IPS-20b (cell line): ENCODE measurements at regions not wholly inside any gene's neighbourhood (a gene's known extent, or its start where the extent isn't known, plus 50 kb on each side); places are given as distances from the start of the nearest gene placed in this dataset.

Experiments
- H3K27ac ChIP-seq: one replicate; pipeline ENCODE4 v1.5.1; 2013; ENCODE audit warnings: low read length
- H3K27me3 ChIP-seq: 2 replicates; pipeline ENCODE4 v1.6.1; 2013; ENCODE audit warnings: mild to moderate bottlenecking, low read length, inconsistent platforms; ENCODE audit not compliant: insufficient read depth
- H3K36me3 ChIP-seq: 2 replicates; pipeline ENCODE4 v1.6.1; 2013; ENCODE audit warnings: low read depth, mild to moderate bottlenecking, inconsistent platforms, low read length, moderate library complexity; ENCODE audit not compliant: insufficient read depth
- H3K4me1 ChIP-seq: 2 replicates; pipeline ENCODE4 v1.6.1; 2013; ENCODE audit warnings: mild to moderate bottlenecking, control low read depth, inconsistent platforms, low read length, moderate library complexity; ENCODE audit not compliant: insufficient read depth
- H3K4me3 ChIP-seq: 2 replicates; pipeline ENCODE4 v1.5.1; 2013; ENCODE audit warnings: mild to moderate bottlenecking, low read length, inconsistent platforms
- H3K9ac ChIP-seq: 2 replicates; pipeline ENCODE4 v1.6.1; 2013; ENCODE audit warnings: low read depth, mild to moderate bottlenecking, inconsistent platforms, low read length, moderate library complexity
- H3K9me3 ChIP-seq: 2 replicates; pipeline ENCODE4 v1.6.1; 2013; ENCODE audit warnings: mild to moderate bottlenecking, low read depth, low read length, inconsistent platforms; ENCODE audit not compliant: insufficient read depth

DNA sequence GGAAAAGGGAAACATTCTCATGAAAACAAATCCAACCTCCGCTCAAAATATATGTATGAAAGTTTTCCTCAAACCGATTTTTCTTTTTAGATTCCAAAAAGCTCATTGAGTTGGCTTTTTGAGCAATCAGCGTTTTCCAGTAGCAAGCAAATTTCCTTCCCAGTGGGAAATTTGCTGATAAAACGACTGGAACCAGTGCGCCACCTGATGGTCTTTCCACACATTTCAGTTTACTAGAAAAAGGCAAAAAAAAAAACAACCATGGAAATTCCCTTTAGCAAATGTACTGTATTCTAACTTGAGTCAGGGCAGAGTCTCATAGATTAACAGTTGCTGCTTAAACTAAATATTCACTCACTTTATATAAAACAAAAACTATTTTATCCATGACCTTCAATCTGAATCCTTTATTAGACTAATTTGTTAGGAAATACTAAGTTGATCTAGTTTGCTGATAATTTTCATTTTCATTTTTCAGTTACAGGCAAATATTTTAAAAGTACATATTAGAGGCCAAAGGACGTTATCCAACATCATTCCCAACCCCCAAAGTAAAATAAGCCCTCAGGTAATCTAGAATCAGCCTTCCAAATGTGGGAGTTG, 271.5 kb downstream of the FOXA2 start:
- no peaks in the 10 kb centered on the region for H3K27me3 ChIP-seq
- no peak overlapping the region for H3K27ac ChIP-seq
- no peaks in the 10 kb centered on the region for H3K9me3 ChIP-seq
- no peaks in the 10 kb centered on the region; the same call in 1 of the 2 replicates for H3K4me1 ChIP-seq
- no peak overlapping the region for H3K4me3 ChIP-seq
- H3K36me3 ChIP-seq: no peaks in the 10 kb centered on the region
- no peak overlapping the region for H3K9ac ChIP-seq

DNA sequence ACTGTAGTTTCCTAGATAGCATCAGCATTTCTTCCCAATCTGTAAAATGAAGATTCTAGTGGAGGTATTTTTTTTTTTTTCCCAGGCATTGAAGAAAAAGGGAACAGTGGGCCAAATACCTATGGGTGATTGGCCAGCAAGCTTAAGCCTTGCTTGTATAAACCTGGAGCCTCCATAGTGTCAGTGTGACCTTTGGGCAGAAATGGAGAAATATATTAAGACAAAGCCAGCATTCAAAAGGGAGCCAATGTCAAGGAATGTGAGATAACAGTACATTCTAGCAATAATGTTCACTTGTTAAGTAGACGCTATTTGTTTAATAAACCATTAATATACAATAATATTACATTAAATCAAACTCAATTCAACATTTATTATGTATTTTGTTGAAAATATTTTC, 275.4 kb downstream of the FOXA2 start:
- Histone ChIP-seq H3K9me3 (no peaks in the 10 kb centered on the region), H3K4me3 (no peak overlapping the region), H3K27me3 (peaks cover 8% of the 10 kb centered on the region), H3K9ac (no peak overlapping the region), H3K36me3 (no peaks in the 10 kb centered on the region), H3K27ac (no peak overlapping the region), H3K4me1 (peaks cover 3% of the 10 kb centered on the region)

- peaks cover 3% of the 10 kb centered on the region for H3K4me1 ChIP-seq
- no peak overlapping the region for H3K4me3 ChIP-seq
- no peaks in the 10 kb centered on the region for H3K9me3 ChIP-seq
- no peak overlapping the region for H3K27ac ChIP-seq
- H3K27me3 ChIP-seq: peaks cover 22% of the 10 kb centered on the region
- H3K36me3 ChIP-seq: no peaks in the 10 kb centered on the region
- no peak overlapping the region for H3K9ac ChIP-seq
These were observed 277.0 kb downstream of the FOXA2 start for GRCh38 chr20:22307409-22307808.

DNA sequence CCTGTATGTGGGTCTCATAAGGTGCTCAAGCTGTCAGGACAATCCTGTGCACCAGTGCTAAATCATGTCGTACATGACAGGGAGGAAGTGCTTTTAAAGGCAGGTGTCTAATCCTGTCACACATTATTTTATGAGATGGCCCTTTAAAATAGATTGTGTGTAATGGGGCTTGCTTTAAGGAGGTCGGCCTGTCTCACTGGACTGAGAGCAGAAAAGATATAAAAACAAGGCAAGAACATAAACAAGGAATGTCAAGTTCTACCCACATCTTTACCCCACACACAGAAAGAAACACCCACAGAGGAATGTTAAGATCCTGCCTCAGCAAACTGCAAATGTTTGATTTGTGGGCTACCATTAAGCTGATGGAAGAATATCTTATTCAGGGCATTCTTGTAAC, 279.0 kb downstream of the FOXA2 start:
- Histone ChIP-seq H3K27ac (no peak overlapping the region), H3K36me3 (no peaks in the 10 kb centered on the region), H3K9me3 (no peaks in the 10 kb centered on the region), H3K4me3 (no peak overlapping the region), H3K4me1 (peaks cover 3% of the 10 kb centered on the region; the same call in 1 of the 2 replicates), H3K9ac (no peak overlapping the region), H3K27me3 (peaks cover 26% of the 10 kb centered on the region)

GRCh38 chr20:22303523-22303922, 280.8 kb downstream of the FOXA2 start:
- Histone ChIP-seq H3K4me1 (peaks cover 3% of the 10 kb centered on the region; the same call in 1 of the 2 replicates), H3K9ac (no peak overlapping the region), H3K4me3 (no peak overlapping the region), H3K27me3 (peaks cover 26% of the 10 kb centered on the region), H3K9me3 (no peaks in the 10 kb centered on the region), H3K36me3 (no peaks in the 10 kb centered on the region), H3K27ac (no peak overlapping the region)

DNA sequence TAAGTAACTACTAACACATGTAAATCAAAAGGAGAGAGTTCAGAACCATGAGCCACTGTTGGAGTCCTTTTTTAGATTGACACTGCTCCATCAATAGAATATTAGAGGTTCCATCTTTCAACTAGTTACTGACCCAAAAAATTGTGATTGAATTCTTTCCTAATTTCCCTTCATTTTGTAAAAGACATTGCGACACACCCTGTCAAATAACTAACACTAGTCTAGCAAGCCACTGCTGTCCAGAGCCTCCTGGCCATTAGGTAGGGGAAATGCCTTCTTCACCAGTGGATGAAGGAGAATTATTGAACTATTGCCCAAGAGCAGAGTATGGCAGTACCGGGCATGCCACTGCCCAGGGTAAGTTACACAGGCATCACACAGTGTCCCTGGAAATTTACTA, 282.3 kb downstream of the FOXA2 start:
- no peak overlapping the region for H3K27ac ChIP-seq

GRCh38 chr20:22293886-22294285, 290.5 kb downstream of the FOXA2 start:
- Histone ChIP-seq H3K4me1 (no peaks in the 10 kb centered on the region), H3K27me3 (no peaks in the 10 kb centered on the region), H3K27ac (no peak overlapping the region), H3K9ac (no peak overlapping the region), H3K9me3 (no peaks in the 10 kb centered on the region), H3K4me3 (no peak overlapping the region), H3K36me3 (no peaks in the 10 kb centered on the region)

More for the DNA sequence above, 282.3 kb downstream of the FOXA2 start:
- H3K4me3 ChIP-seq: no peak overlapping the region
- H3K36me3 ChIP-seq: no peaks in the 10 kb centered on the region
- H3K9ac ChIP-seq: no peak overlapping the region
- H3K4me1 ChIP-seq: peaks cover 3% of the 10 kb centered on the region; the same call in 1 of the 2 replicates
- H3K27me3 ChIP-seq: peaks cover 26% of the 10 kb centered on the region
- H3K9me3 ChIP-seq: no peaks in the 10 kb centered on the region

DNA sequence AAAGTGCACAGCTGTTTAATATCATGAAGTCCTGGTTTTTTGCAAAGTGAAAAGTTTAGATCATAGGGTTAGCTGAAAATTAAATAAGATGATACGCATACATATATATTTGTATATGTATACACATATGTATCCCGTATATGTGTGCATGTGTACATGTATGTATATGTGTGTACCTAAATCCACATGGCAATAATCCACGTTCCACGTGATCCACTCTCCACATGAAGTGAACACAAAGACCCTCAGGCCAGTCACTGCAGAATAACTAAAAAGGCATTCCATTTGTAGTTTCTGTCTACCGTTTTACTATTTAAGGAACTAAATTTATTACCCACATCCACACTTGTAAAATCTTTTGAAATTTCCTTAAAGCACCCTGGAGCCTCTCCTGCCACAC, 294.9 kb downstream of the FOXA2 start:
- no peak overlapping the region for H3K9ac ChIP-seq
- no peak overlapping the region for H3K4me3 ChIP-seq
- H3K4me1 ChIP-seq: no peaks in the 10 kb centered on the region
- no peaks in the 10 kb centered on the region for H3K36me3 ChIP-seq
- H3K9me3 ChIP-seq: no peaks in the 10 kb centered on the region
- H3K27me3 ChIP-seq: no peaks in the 10 kb centered on the region
- H3K27ac ChIP-seq: no peak overlapping the region

- no peak overlapping the region for H3K27ac ChIP-seq
- no peaks in the 10 kb centered on the region for H3K36me3 ChIP-seq
- no peaks in the 10 kb centered on the region for H3K4me1 ChIP-seq
- H3K4me3 ChIP-seq: no peak overlapping the region
- no peak overlapping the region for H3K9ac ChIP-seq
- H3K27me3 ChIP-seq: no peaks in the 10 kb centered on the region
- H3K9me3 ChIP-seq: no peaks in the 10 kb centered on the region
These were observed 295.4 kb downstream of the FOXA2 start for GRCh38 chr20:22288957-22289356.

- no peak overlapping the region for H3K4me3 ChIP-seq
- H3K4me1 ChIP-seq: no peaks in the 10 kb centered on the region
- H3K36me3 ChIP-seq: no peaks in the 10 kb centered on the region
- no peak overlapping the region for H3K27ac ChIP-seq
- H3K9me3 ChIP-seq: no peaks in the 10 kb centered on the region
- no peak overlapping the region for H3K9ac ChIP-seq
- no peaks in the 10 kb centered on the region for H3K27me3 ChIP-seq
These were observed 296.2 kb downstream of the FOXA2 start for GRCh38 chr20:22288156-22288555.

DNA sequence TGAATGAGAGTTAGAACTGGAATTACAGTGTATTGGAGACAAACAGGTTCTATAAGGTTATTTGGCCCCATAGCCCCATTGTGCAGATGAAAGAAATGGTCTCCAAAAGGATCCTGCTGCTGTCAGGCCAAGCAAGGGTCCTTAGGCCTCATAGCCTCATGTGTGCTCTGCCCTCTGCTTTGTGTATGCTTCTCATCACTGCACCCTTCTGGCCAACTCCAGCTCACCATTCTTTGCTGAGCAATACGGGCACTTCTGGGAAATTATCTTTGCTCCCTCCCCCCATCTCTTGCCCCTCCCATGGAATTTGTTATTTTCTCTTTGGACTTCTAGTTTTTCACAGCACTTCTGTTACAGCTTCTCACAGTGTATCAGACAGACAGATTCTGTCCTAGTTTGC, 298.8 kb downstream of the FOXA2 start:
- H3K4me3 ChIP-seq: no peak overlapping the region
- no peaks in the 10 kb centered on the region for H3K9me3 ChIP-seq
- no peaks in the 10 kb centered on the region for H3K27me3 ChIP-seq
- H3K4me1 ChIP-seq: no peaks in the 10 kb centered on the region
- H3K27ac ChIP-seq: no peak overlapping the region
- no peaks in the 10 kb centered on the region for H3K36me3 ChIP-seq
- no peak overlapping the region for H3K9ac ChIP-seq

- no peaks in the 10 kb centered on the region for H3K4me1 ChIP-seq
These were observed 301.7 kb downstream of the FOXA2 start for GRCh38 chr20:22282696-22283095.

More at GRCh38 chr20:22282696-22283095, 301.7 kb downstream of the FOXA2 start:
- H3K9ac ChIP-seq: no peak overlapping the region
- H3K36me3 ChIP-seq: no peaks in the 10 kb centered on the region
- no peak overlapping the region for H3K27ac ChIP-seq
- H3K27me3 ChIP-seq: no peaks in the 10 kb centered on the region
- H3K4me3 ChIP-seq: no peak overlapping the region
- H3K9me3 ChIP-seq: no peaks in the 10 kb centered on the region
